IMR-90 (cell line): ENCODE measurements at regions not wholly inside any gene's neighbourhood (a gene's known extent, or its start where the extent isn't known, plus 50 kb on each side); places are given as distances from the start of the nearest gene placed in this dataset.

Experiments
- ATAC-seq: fragments of 200-7000 bp; cut with Tn5 transposase; 2 replicates; pipeline ENCODE4 v1.9.1; 2020; ENCODE audit warnings: low read depth, mild to moderate bottlenecking, moderate library complexity
- BruUV-seq: library from RNA; stranded (reverse); fragments of 400-500 nt; replicated peaks from 2 replicates; lab custom pipeline; 2021; lab: Mats Ljungman, UMichigan
- CTCF ChIA-PET: fragments of 300-600 bp; formaldehyde crosslinking; extraction: SDS; loops from one replicate; lab custom pipeline; 2021; ENCODE audit warnings: antibody characterized with exemption; lab: Yijun Ruan, JAX
- POLR2A ChIA-PET: fragments of 300-600 bp; sonication (Branson Sonifier 250); formaldehyde crosslinking; loops from one replicate; lab custom pipeline; 2022; ENCODE audit warnings: antibody characterized with exemption; ENCODE audit not compliant: unreplicated experiment; lab: Charles Lee
- DNase-seq: peaks from one replicate; pipeline ENCODE4 v3.0.0; 2013
- H2AFZ ChIP-seq: replicated peaks from 2 replicates; pipeline ENCODE3; 2013; ENCODE audit warnings: low read length, mild to moderate bottlenecking; ENCODE audit not compliant: poor library complexity
- H2AK5ac ChIP-seq: 2 replicates; pipeline ENCODE4 v1.6.1; 2013; ENCODE audit warnings: low read depth, low read length, inconsistent platforms
- H2AK9ac ChIP-seq: replicated peaks from 2 replicates; pipeline ENCODE3; 2013; ENCODE audit warnings: mild to moderate bottlenecking, low read depth, low read length, moderate library complexity; ENCODE audit not compliant: poor library complexity
- H2BK120ac ChIP-seq: 2 replicates; pipeline ENCODE4 v1.6.1; 2013; ENCODE audit warnings: low read depth, low read length, inconsistent platforms
- H2BK15ac ChIP-seq: 3 replicates; pipeline ENCODE4 v1.6.1; 2013; ENCODE audit warnings: low read depth, low read length, inconsistent platforms
- H2BK20ac ChIP-seq: 2 replicates; pipeline ENCODE4 v1.6.1; 2013; ENCODE audit warnings: low read depth, mild to moderate bottlenecking, inconsistent platforms, low read length, moderate library complexity
- H2BK5ac ChIP-seq: 2 replicates; pipeline ENCODE4 v1.6.1; 2013; ENCODE audit warnings: mild to moderate bottlenecking, low read depth, low read length, inconsistent platforms; ENCODE audit not compliant: poor library complexity, severe bottlenecking
- H3K14ac ChIP-seq: replicated peaks from 2 replicates; pipeline ENCODE4 v1.6.1; 2013; ENCODE audit warnings: low read depth, low read length, inconsistent platforms
- H3K18ac ChIP-seq: 2 replicates; pipeline ENCODE4 v1.6.1; 2013; ENCODE audit warnings: low read depth, low read length, control low read depth
- H3K23ac ChIP-seq: 2 replicates; pipeline ENCODE4 v1.6.1; 2013; ENCODE audit warnings: low read depth, low read length, inconsistent platforms
- H3K27ac ChIP-seq: 2 replicates; pipeline ENCODE4 v1.5.1; 2013; ENCODE audit warnings: mild to moderate bottlenecking, control low read depth, low read length; ENCODE audit not compliant: insufficient read depth
- H3K27me3 ChIP-seq: 2 replicates; pipeline ENCODE4 v1.6.1; 2013; ENCODE audit warnings: low read length; ENCODE audit not compliant: control insufficient read depth, insufficient read depth
- H3K36me3 ChIP-seq: 2 replicates; pipeline ENCODE4 v1.6.1; 2013; ENCODE audit warnings: low read length, mixed read lengths; ENCODE audit not compliant: control insufficient read depth, insufficient read depth
- H3K4ac ChIP-seq: 2 replicates; pipeline ENCODE4 v1.6.1; 2013; ENCODE audit warnings: low read depth, low read length, inconsistent platforms
- H3K4me1 ChIP-seq: 2 replicates; pipeline ENCODE4 v1.6.1; 2013; ENCODE audit warnings: low read length, mixed read lengths; ENCODE audit not compliant: control insufficient read depth, insufficient read depth
- H3K4me2 ChIP-seq: 2 replicates; pipeline ENCODE4 v1.6.1; 2013; ENCODE audit warnings: low read depth, mild to moderate bottlenecking, control low read depth, low read length, moderate library complexity
- H3K4me3 ChIP-seq: 2 replicates; pipeline ENCODE4 v1.5.1; 2013; ENCODE audit warnings: low read depth, mild to moderate bottlenecking, control low read depth, low read length, moderate library complexity; ENCODE audit not compliant: insufficient read depth
- H3K56ac ChIP-seq: 2 replicates; pipeline ENCODE4 v1.6.1; 2013; ENCODE audit warnings: low read length, inconsistent platforms; ENCODE audit not compliant: insufficient read depth; ENCODE audit errors: extremely low read depth
- H3K79me1 ChIP-seq, 2 experiments: 2 replicates each; pipeline ENCODE4 v1.6.1; 2013; ENCODE audit warnings: low read length in 2 of 2, inconsistent platforms in 1 of 2, low read depth in 1 of 2
- H3K9ac ChIP-seq: 2 replicates; pipeline ENCODE4 v1.6.1; 2013; ENCODE audit warnings: low read depth, low read length, control low read depth
- H3K9me1 ChIP-seq: 2 replicates; pipeline ENCODE4 v1.6.1; 2013; ENCODE audit warnings: low read length, inconsistent platforms; ENCODE audit not compliant: insufficient read depth
- H3K9me3 ChIP-seq: 2 replicates; pipeline ENCODE4 v1.6.1; 2013; ENCODE audit warnings: low read length; ENCODE audit not compliant: control insufficient read depth, insufficient read depth
- H4K20me1 ChIP-seq: 2 replicates; pipeline ENCODE4 v1.6.1; 2013; ENCODE audit warnings: low read length, inconsistent platforms; ENCODE audit not compliant: insufficient read depth
- H4K5ac ChIP-seq: 2 replicates; pipeline ENCODE4 v1.6.1; 2013; ENCODE audit warnings: mild to moderate bottlenecking, low read depth, low read length, control low read depth
- H4K8ac ChIP-seq, 2 experiments: 2 replicates each; pipeline ENCODE4 v1.6.1; 2013; ENCODE audit warnings: low read depth in 2 of 2, low read length in 2 of 2, control low read depth in 1 of 2, inconsistent platforms in 1 of 2
- H4K91ac ChIP-seq: 2 replicates; pipeline ENCODE4 v1.6.1; 2013; ENCODE audit warnings: low read depth, low read length, inconsistent platforms; ENCODE audit not compliant: insufficient read depth
- MAZ ChIP-seq: IDR thresholded peaks from 2 replicates; pipeline ENCODE4 v1.6.1; 2012; ENCODE audit warnings: low read depth, mild to moderate bottlenecking, low read length, improper control_type of control experiment, moderate library complexity, borderline replicate concordance
- NFE2L2 ChIP-seq: fragments of 150-350 bp; IDR thresholded peaks from 2 replicates; pipeline ENCODE4 v1.6.1; 2016; ENCODE audit warnings: low read depth, mild to moderate bottlenecking, low read length
- POLR2A ChIP-seq: IDR thresholded peaks from 2 replicates; pipeline ENCODE4 v1.6.1; 2012; ENCODE audit warnings: mild to moderate bottlenecking, low read depth, low read length
- RAD21 ChIP-seq: IDR thresholded peaks from 2 replicates; pipeline ENCODE4 v1.6.1; 2012; ENCODE audit warnings: low read length, improper control_type of control experiment
- SMC3 ChIP-seq: fragments of 150-350 bp; IDR thresholded peaks from 2 replicates; pipeline ENCODE4 v1.6.1; 2016; ENCODE audit warnings: low read depth, mild to moderate bottlenecking, antibody characterized with exemption, low read length, moderate library complexity
- WGBS, 2 experiments: methylation state at CpG; one replicate each; pipeline versions ENCODE4 v1.1.5 to v1.1.7; 2013; ENCODE audit warnings: missing lambda C conversion rate in 2 of 2; ENCODE audit not compliant: insufficient read length in 1 of 2; ENCODE audit errors: extremely low coverage in 2 of 2; 5-methylcytosine and 5-hydroxymethylcytosine counted together
- dilution Hi-C: fragments of 300-500 bp; cut with HindIII; formaldehyde crosslinking; loops from one replicate; pipeline ENCODE4 v1.14.3; 2018; ENCODE audit warnings: low sequenced_read_pairs; ENCODE audit not compliant: unreplicated experiment
- in situ Hi-C: fragments of 300-500 bp; cut with MboI; formaldehyde crosslinking; loops from 3 replicates; pipeline ENCODE4 v1.14.3; 2019; ENCODE audit warnings: low sequenced_read_pairs, inconsistent platforms, mixed read lengths
- intact Hi-C: fragments of 100-400 bp; cut with micrococcal nuclease; formaldehyde crosslinking; loops from 2 replicates; pipeline ENCODE4 v1.10.0; 2022
- TF ChIP-seq, protein P1 (sequence below): fragments of 150-350 bp; IDR thresholded peaks from 2 replicates; pipeline ENCODE4 v1.6.1; 2016; ENCODE audit warnings: low read depth, mild to moderate bottlenecking, low read length, moderate library complexity, borderline replicate concordance
- TF ChIP-seq, protein P2 (sequence below): fragments of 150-350 bp; IDR thresholded peaks from 2 replicates; pipeline ENCODE4 v1.6.1; 2017; ENCODE audit warnings: mild to moderate bottlenecking, antibody characterized with exemption, low read length, low read depth

- Histone ChIP-seq H2BK120ac (no peak overlapping the region), H3K27ac (no peak overlapping the region), H3K9me3 (no peaks in the 10 kb centered on the region), H4K91ac (no peak overlapping the region), H3K23ac (no peak overlapping the region), H3K56ac (no peak overlapping the region), H3K79me1 (no peaks in the 10 kb centered on the region), H3K4me2 (no peak overlapping the region), H3K4me3 (no peak overlapping the region), H2BK5ac (no peak overlapping the region), H2AK5ac (no peak overlapping the region), H4K8ac (no peak overlapping the region), H3K4me1 (no peaks in the 10 kb centered on the region), H3K9ac (no peak overlapping the region), H3K36me3 (no peaks in the 10 kb centered on the region), H3K14ac (no peak overlapping the region), H3K4ac (no peak overlapping the region), H3K9me1 (no peaks in the 10 kb centered on the region), H2AFZ (no peak overlapping the region), H3K27me3 (0 out of 2 replicates have a peak, but pooled peaks cover 2% of the 10 kb centered on the region), H4K20me1 (no peaks in the 10 kb centered on the region), H2BK15ac (no peak overlapping the region), H3K18ac (no peak overlapping the region), H2AK9ac (no peak overlapping the region), H4K5ac (no peak overlapping the region), H2BK20ac (no peak overlapping the region)
- POLR2A ChIA-PET = no interaction called here
- no peak for TF ChIP-seq POLR2A
- TF ChIP-seq MAZ = no peak
- TF ChIP-seq, protein P1, sequence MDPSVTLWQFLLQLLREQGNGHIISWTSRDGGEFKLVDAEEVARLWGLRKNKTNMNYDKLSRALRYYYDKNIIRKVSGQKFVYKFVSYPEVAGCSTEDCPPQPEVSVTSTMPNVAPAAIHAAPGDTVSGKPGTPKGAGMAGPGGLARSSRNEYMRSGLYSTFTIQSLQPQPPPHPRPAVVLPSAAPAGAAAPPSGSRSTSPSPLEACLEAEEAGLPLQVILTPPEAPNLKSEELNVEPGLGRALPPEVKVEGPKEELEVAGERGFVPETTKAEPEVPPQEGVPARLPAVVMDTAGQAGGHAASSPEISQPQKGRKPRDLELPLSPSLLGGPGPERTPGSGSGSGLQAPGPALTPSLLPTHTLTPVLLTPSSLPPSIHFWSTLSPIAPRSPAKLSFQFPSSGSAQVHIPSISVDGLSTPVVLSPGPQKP = no peak
- TF ChIP-seq, protein P2, sequence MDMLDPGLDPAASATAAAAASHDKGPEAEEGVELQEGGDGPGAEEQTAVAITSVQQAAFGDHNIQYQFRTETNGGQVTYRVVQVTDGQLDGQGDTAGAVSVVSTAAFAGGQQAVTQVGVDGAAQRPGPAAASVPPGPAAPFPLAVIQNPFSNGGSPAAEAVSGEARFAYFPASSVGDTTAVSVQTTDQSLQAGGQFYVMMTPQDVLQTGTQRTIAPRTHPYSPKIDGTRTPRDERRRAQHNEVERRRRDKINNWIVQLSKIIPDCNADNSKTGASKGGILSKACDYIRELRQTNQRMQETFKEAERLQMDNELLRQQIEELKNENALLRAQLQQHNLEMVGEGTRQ = no peak
- TF ChIP-seq NFE2L2 = no peak
- TF ChIP-seq RAD21 = no peak
- TF ChIP-seq SMC3 = no peak
- ATAC-seq (no peak), DNase-seq (no peak)
- dilution Hi-C loops (no loop called here), intact Hi-C loops (no loop called here), in situ Hi-C loops (no loop called here)
- BruUV-seq = no TSS peak
- CTCF ChIA-PET = no interaction called here
- 80% methylated on average over 1 of the region's 1 CpG; no CpG with 5 or more reads in 1 of the 2 experiments for WGBS, 2 experiments
Observed at GRCh38 chr11:88042647-88043046, 132.6 kb downstream of the RAB38 start.
